ENCODE measurements at regions not wholly inside any gene's neighbourhood (a gene's known extent, or its start where the extent isn't known, plus 50 kb on each side); places are given as distances from the start of the nearest gene placed in this dataset.
A peak's percentile ranks its signal among the peaks of the same experiment; 100 is the strongest.

DNA sequence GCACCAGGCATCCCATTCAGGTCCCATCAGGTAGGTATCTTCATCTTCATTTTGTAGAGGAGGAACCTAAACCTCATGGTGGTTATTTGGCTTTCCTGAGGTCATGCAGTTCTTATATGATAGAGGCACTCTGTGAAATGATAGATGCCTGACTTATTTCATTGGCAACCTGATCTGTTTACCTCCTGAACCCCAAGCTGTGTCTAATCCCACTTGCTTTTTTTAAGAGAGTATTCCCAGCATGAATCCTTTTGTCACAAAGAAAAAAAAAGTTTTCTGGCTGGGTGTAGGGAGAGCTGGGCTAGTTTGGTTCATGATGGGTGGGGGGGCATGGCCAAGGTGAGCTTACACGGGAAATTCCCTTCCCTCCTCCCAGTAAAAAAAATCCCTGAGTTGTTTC, 154.2 kb downstream of the TENT5C start (continued):
- no peak for TF ChIP-seq STAT1 (IDR thresholded peaks at IDR 0.05; ENCODE audit: unreplicated experiment)
- no peak for TF ChIP-seq JUNB (IDR thresholded peaks at IDR 0.05; ENCODE audit: unreplicated experiment)
- no peak for TF ChIP-seq ZNF114 (CRISPR knock-in tag; IDR thresholded peaks at IDR 0.05)
- no peak for TF ChIP-seq ZNF331 (CRISPR knock-in tag; IDR thresholded peaks at IDR 0.05; ENCODE audit: low read depth)

DNA sequence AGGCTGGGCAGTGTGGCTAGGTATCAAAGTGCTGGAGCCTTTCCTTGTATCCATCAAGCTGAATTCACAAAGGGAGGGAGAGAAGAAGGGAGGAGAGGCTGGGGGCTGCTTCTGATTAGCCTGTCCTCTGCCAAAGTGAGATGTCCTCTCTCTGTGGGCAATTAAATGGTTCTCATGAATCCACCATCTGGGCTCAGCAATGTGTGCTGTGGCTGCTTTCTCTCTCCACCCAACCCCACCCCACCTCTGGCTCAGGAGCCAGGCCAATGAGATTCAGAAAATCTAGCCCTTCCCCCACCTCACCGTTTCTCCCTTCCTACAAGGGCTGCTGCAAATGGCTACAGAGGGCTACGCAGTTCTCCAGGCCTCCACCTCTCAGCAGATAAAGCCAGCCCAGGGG, 154.6 kb downstream of the TENT5C start:
- Histone ChIP-seq H4K20me1 (replicated peaks; ENCODE audit: insufficient read depth) (no peaks in the 10 kb centered on the region), H3K4me2 (no peak overlapping the region), H3K27ac (ENCODE audit: low read depth) (no peak overlapping the region), H3K27me3 (ENCODE audit: insufficient read depth) (no peaks in the 10 kb centered on the region), H3K36me3 (ENCODE audit: insufficient read depth) (no peaks in the 10 kb centered on the region), H3K4me3 (no peak overlapping the region), H3K79me2 (replicated peaks; ENCODE audit: insufficient read depth) (no peaks in the 10 kb centered on the region), H2AFZ (peak overlapping the region; percentile 89), H3K9me2 (ENCODE audit: insufficient read depth) (no peaks in the 10 kb centered on the region; the same call in 1 of the 2 replicates), H3K4me1 (ENCODE audit: insufficient read depth) (peaks cover 21% of the 10 kb centered on the region), H3F3A (replicated peaks; ENCODE audit: low read depth) (no peaks in the 10 kb centered on the region)
- H3K4me3 Mint-ChIP-seq = no peak overlapping the region
- ATAC-seq (no peak), DNase-seq (ENCODE audit: low spot score) (no peak)
- H3K27ac Mint-ChIP-seq = no peak overlapping the region
- H3K27me3 Mint-ChIP-seq (ENCODE audit: insufficient read depth, low read depth, poor library complexity) = peaks cover 8% of the 10 kb centered on the region
- H3K4me1 Mint-ChIP-seq = peaks cover 26% of the 10 kb centered on the region
- no peaks in the 10 kb centered on the region for H3K36me3 Mint-ChIP-seq (ENCODE audit: low read depth)
- peaks cover 9% of the 10 kb centered on the region; the same call in 1 of the 3 replicates for H3K9me3 Mint-ChIP-seq
- no peak for TF ChIP-seq EZH2 (IDR thresholded peaks at IDR 0.05; ENCODE audit: low read depth, unreplicated experiment)
- no peak for TF ChIP-seq ZNF331 (CRISPR knock-in tag; IDR thresholded peaks at IDR 0.05; ENCODE audit: low read depth)
- TF ChIP-seq EZH2phosphoT487 (IDR thresholded peaks at IDR 0.05; ENCODE audit: unreplicated experiment) = no peak
- TF ChIP-seq, protein P1, sequence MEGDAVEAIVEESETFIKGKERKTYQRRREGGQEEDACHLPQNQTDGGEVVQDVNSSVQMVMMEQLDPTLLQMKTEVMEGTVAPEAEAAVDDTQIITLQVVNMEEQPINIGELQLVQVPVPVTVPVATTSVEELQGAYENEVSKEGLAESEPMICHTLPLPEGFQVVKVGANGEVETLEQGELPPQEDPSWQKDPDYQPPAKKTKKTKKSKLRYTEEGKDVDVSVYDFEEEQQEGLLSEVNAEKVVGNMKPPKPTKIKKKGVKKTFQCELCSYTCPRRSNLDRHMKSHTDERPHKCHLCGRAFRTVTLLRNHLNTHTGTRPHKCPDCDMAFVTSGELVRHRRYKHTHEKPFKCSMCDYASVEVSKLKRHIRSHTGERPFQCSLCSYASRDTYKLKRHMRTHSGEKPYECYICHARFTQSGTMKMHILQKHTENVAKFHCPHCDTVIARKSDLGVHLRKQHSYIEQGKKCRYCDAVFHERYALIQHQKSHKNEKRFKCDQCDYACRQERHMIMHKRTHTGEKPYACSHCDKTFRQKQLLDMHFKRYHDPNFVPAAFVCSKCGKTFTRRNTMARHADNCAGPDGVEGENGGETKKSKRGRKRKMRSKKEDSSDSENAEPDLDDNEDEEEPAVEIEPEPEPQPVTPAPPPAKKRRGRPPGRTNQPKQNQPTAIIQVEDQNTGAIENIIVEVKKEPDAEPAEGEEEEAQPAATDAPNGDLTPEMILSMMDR (conservative IDR thresholded peaks at IDR 0.05; ENCODE audit: low read depth in 2 of 2) = no peak
- no peak for TF ChIP-seq JUNB (IDR thresholded peaks at IDR 0.05; ENCODE audit: unreplicated experiment)
- no peak for TF ChIP-seq ZNF114 (CRISPR knock-in tag; IDR thresholded peaks at IDR 0.05)
- no peak for TF ChIP-seq CREB1 (CRISPR knock-in tag; IDR thresholded peaks at IDR 0.05; ENCODE audit: low read depth)
- TF ChIP-seq POLR2AphosphoS5 (IDR thresholded peaks at IDR 0.05; ENCODE audit: low read depth) = no peak
- TF ChIP-seq, protein P2, sequence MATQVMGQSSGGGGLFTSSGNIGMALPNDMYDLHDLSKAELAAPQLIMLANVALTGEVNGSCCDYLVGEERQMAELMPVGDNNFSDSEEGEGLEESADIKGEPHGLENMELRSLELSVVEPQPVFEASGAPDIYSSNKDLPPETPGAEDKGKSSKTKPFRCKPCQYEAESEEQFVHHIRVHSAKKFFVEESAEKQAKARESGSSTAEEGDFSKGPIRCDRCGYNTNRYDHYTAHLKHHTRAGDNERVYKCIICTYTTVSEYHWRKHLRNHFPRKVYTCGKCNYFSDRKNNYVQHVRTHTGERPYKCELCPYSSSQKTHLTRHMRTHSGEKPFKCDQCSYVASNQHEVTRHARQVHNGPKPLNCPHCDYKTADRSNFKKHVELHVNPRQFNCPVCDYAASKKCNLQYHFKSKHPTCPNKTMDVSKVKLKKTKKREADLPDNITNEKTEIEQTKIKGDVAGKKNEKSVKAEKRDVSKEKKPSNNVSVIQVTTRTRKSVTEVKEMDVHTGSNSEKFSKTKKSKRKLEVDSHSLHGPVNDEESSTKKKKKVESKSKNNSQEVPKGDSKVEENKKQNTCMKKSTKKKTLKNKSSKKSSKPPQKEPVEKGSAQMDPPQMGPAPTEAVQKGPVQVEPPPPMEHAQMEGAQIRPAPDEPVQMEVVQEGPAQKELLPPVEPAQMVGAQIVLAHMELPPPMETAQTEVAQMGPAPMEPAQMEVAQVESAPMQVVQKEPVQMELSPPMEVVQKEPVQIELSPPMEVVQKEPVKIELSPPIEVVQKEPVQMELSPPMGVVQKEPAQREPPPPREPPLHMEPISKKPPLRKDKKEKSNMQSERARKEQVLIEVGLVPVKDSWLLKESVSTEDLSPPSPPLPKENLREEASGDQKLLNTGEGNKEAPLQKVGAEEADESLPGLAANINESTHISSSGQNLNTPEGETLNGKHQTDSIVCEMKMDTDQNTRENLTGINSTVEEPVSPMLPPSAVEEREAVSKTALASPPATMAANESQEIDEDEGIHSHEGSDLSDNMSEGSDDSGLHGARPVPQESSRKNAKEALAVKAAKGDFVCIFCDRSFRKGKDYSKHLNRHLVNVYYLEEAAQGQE (IDR thresholded peaks at IDR 0.05; ENCODE audit: unreplicated experiment) = no peak
- no peak for TF ChIP-seq STAT1 (IDR thresholded peaks at IDR 0.05; ENCODE audit: unreplicated experiment)
- TF ChIP-seq, protein P3, sequence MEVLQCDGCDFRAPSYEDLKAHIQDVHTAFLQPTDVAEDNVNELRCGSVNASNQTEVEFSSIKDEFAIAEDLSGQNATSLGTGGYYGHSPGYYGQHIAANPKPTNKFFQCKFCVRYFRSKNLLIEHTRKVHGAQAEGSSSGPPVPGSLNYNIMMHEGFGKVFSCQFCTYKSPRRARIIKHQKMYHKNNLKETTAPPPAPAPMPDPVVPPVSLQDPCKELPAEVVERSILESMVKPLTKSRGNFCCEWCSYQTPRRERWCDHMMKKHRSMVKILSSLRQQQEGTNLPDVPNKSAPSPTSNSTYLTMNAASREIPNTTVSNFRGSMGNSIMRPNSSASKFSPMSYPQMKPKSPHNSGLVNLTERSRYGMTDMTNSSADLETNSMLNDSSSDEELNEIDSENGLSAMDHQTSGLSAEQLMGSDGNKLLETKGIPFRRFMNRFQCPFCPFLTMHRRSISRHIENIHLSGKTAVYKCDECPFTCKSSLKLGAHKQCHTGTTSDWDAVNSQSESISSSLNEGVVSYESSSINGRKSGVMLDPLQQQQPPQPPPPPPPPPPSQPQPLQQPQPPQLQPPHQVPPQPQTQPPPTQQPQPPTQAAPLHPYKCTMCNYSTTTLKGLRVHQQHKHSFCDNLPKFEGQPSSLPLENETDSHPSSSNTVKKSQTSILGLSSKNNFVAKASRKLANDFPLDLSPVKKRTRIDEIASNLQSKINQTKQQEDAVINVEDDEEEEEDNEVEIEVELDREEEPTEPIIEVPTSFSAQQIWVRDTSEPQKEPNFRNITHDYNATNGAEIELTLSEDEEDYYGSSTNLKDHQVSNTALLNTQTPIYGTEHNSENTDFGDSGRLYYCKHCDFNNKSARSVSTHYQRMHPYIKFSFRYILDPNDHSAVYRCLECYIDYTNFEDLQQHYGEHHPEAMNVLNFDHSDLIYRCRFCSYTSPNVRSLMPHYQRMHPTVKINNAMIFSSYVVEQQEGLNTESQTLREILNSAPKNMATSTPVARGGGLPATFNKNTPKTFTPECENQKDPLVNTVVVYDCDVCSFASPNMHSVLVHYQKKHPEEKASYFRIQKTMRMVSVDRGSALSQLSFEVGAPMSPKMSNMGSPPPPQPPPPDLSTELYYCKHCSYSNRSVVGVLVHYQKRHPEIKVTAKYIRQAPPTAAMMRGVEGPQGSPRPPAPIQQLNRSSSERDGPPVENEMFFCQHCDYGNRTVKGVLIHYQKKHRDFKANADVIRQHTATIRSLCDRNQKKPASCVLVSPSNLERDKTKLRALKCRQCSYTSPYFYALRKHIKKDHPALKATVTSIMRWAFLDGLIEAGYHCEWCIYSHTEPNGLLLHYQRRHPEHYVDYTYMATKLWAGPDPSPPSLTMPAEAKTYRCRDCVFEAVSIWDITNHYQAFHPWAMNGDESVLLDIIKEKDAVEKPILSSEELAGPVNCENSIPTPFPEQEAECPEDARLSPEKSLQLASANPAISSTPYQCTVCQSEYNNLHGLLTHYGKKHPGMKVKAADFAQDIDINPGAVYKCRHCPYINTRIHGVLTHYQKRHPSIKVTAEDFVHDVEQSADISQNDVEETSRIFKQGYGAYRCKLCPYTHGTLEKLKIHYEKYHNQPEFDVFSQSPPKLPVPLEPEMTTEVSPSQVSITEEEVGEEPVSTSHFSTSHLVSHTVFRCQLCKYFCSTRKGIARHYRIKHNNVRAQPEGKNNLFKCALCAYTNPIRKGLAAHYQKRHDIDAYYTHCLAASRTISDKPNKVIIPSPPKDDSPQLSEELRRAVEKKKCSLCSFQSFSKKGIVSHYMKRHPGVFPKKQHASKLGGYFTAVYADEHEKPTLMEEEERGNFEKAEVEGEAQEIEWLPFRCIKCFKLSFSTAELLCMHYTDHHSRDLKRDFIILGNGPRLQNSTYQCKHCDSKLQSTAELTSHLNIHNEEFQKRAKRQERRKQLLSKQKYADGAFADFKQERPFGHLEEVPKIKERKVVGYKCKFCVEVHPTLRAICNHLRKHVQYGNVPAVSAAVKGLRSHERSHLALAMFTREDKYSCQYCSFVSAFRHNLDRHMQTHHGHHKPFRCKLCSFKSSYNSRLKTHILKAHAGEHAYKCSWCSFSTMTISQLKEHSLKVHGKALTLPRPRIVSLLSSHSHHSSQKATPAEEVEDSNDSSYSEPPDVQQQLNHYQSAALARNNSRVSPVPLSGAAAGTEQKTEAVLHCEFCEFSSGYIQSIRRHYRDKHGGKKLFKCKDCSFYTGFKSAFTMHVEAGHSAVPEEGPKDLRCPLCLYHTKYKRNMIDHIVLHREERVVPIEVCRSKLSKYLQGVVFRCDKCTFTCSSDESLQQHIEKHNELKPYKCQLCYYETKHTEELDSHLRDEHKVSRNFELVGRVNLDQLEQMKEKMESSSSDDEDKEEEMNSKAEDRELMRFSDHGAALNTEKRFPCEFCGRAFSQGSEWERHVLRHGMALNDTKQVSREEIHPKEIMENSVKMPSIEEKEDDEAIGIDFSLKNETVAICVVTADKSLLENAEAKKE (CRISPR knock-in tag; IDR thresholded peaks at IDR 0.05) = no peak
- TF ChIP-seq, protein P4, sequence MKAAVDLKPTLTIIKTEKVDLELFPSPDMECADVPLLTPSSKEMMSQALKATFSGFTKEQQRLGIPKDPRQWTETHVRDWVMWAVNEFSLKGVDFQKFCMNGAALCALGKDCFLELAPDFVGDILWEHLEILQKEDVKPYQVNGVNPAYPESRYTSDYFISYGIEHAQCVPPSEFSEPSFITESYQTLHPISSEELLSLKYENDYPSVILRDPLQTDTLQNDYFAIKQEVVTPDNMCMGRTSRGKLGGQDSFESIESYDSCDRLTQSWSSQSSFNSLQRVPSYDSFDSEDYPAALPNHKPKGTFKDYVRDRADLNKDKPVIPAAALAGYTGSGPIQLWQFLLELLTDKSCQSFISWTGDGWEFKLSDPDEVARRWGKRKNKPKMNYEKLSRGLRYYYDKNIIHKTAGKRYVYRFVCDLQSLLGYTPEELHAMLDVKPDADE (IDR thresholded peaks at IDR 0.05) = no peak

Measured in GM23338 (cell line).